LoVo (cell line): ENCODE measurements at regions not wholly inside any gene's neighbourhood (a gene's known extent, or its start where the extent isn't known, plus 50 kb on each side); places are given as distances from the start of the nearest gene placed in this dataset.

Source experiments
- DNase-seq: peaks from one replicate; pipeline ENCODE4 v3.0.0-alpha.2; 2016; ENCODE audit warnings: low spot score

DNA sequence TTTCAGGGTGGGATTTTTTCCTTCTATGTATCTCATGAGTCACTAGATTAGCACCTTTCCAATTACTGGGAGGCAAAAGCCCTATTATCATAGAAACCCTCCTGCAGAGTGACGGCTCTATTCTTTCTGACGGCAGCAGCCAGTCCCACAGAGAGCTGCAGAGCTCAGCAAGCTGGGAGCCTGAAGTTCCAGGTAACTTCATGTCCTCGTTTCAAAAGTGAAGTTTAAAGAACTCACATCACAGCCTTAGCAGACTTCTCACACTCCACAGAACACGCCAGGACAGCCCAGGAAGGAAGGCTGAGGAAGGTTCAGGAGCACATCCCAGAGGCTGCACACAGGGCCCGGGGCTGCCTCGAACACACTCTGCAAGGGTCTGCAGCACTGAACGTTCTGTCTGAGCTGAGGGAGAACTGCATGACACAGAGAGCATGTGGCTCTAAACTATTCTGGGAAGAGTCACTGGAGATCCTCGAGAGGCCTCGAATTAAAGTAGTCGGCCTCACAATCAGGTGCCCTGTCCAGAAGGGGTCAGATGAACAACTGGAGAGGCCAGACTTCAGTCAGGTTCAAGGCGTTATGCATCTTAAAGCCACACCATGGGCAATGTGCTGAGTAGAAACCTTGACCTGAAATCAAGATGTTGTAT lies 104.2 kb upstream of the DRD2 start:
- DNase-seq, result no peak

DNA sequence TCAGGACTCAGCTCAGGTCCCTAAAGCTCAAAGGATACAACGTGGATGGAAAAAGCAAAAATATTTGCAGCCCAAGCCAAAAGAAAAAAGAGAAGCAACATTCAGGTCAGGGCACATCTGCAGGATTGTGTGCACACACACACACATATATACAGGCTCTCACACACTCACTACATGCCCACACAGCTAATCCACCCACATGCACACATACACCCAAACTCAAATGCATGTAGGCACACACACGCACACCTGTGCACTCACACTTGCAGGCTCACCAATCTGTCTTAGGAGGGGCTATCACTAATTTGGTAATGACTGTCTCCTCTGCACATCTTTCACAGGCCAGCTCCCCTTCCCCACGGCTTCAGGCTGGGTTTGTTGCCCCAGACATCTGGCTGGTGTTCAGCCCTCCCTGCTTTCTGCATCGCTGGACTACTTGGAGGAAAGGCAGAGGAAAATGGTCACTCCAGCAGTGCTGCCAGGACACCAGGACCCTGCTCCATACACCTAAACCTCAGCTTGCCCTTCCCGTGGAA lies 103.6 kb upstream of the DRD2 start:
- DNase-seq, result no peak

GRCh38 chr11:113578033-113578380 lies 102.8 kb upstream of the DRD2 start:
- no peak for DNase-seq

DNA sequence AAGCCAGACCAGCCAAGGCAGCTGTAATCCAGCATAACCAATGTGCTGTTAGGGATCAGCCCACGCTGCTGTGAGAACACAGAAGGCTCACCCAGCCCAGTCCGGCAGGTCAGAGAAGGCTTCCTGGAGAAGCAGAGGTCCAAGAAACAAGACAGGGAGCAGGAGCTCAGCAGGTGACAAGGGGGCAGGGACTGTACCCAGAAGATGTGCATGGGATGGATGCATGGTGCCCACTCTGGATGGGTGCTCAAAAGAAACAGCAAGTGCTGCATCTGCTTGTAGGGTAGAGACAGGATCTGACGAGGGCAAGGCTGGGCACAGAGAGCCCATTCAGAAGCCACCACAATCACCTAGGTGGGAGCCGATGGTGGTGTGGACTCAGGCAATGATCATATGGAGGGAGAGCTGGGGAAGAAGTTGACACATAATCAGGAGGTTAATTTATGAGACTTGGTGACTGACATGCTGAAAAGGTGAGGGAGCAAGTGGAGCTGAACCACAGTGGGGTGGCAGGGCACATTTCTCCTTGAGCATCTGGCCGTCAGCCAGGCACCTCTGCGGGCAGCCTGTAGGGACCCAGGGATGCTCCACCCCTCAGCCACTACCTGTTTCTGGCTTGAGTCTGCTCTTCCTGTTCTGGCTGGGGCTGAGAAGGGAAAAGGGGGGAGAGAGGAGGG lies 102.3 kb upstream of the DRD2 start:
- DNase-seq, result peak; percentile 6

DNA sequence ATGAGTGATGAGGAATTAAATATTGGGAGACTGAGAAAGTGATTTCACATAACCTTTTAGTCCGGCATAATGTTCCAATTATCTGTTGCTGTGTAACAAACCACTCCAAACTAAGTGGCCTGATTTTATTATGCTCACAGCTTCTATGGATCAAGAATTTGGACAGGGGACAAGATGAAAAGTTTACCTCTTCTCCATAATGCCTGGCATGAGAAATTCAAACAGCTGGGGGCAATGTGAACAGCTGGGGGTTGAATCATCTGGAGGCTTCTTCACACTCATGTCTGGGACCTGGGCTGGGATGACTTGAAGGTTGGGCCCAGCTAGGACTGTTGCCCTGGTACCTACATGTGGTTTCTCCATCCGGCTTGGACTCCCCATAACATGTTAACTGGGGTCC lies 99.4 kb upstream of the DRD2 start:
- no peak for DNase-seq

GRCh38 chr11:113574171-113574570 lies 99.0 kb upstream of the DRD2 start:
- DNase-seq, result no peak

GRCh38 chr11:113572136-113572735 lies 97.0 kb upstream of the DRD2 start:
- no peak for DNase-seq

- no peak for DNase-seq
Observed at GRCh38 chr11:113571531-113571930, 96.3 kb upstream of the DRD2 start.

- no peak for DNase-seq
Observed at GRCh38 chr11:113570906-113571305, 95.7 kb upstream of the DRD2 start.

DNA sequence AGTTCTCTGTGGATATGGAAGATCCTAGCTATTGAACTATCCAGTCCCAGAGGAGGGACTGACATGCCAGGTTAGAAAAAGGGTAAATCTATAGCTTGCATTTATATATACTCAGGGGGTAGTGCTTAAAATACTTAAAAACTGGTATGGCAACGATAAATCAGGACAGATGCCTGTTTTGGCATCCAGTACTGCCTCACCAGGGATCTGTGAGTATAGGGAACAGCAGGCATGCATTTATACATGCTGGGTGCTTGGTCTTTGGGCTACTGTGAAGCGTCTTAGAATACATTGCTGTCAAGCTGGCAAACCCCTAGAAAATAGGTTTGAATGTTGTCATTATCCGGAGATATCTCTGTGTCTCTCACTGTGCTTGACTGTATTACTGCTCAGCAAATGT lies 94.2 kb upstream of the DRD2 start:
- DNase-seq, result no peak

GRCh38 chr11:113568566-113568965 lies 93.4 kb upstream of the DRD2 start:
- no peak for DNase-seq

DNA sequence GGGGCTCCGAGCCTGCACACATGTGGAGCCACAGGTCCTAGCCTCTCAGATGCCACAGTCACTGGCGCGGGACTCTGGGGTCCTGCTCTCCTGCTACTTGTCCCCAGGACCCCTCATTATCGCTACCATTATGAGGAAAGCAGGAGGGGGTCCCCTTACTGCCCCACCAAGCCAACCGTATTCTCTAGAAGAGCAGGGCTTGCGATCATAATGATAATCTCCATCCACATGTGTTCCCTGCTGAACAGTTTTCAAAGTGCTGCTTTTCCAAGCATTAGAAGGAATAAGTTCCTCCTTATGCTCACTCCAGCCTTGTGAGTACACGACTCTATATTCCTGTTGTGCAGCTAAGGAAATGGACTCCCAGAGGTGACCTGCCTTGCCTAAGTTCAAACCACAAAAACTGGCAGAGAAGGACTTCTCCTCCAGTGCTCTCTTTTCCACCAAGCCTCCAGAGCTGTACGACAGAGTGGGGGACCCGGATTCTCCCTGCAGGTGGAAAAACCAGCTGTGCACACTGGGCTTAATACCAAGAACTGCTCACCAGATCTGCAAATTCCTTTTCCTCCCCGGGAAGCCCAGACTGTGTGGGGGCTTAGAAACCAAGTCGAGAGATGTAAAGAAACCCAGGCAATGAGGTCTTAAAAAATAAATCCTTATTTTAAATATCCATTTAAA lies 92.8 kb upstream of the DRD2 start:
- no peak for DNase-seq

DNA sequence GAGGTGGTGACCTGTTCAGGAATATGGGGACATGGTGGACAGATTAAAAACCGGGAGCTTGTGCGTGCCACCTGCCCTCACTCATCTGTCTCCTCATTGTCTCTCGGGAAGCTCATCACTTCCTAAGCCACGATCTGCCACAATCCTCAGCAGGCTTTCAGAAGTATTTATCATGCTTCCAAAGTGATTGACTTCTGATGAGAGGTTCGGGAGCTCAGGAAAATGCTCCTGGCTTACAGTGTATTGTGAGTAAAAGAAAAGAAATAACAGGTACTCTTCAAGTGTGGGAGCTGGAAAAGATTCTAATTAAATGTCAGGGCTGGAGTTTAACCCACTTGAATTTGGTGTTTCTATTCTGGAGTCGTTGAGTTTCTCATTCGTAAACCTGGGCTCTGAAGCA lies 91.9 kb upstream of the DRD2 start:
- DNase-seq, result no peak

GRCh38 chr11:113564527-113565130 lies 89.4 kb upstream of the DRD2 start:
- no peak for DNase-seq

DNA sequence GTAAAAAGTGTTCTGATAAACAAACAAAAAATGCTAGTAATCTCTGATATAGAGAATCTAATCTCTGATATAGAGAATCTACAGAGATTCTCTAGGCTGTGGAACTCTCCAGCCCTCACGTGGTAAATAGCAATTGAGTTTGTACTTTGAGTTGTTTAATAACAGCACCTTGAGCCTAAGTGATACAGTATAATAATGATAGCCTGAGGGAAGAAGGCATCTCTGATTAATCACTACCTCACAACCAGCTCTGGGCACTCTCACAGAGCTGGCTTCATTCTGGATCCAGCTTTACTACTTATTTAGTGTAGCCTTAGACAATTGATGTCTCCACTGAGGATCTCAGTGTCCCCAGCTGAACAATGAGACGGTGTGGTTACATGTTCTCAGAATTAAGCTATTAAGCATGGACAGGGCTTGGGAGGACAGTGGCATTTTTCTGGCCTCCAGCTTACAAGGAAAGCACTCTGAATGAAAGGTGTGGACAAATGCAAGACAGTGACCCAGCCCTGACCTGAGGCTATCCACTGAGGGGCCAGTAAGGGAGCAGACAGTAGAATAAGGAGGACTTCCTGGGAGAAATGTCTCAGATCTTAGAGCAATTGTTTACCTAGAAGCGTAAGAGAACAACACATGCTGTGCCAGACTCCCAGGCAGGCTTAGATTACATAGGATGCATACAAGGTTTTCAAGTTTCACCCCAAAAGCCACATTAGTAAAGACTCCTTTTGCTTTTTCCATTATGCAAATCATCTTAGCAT lies 88.7 kb upstream of the DRD2 start:
- no peak for DNase-seq

DNA sequence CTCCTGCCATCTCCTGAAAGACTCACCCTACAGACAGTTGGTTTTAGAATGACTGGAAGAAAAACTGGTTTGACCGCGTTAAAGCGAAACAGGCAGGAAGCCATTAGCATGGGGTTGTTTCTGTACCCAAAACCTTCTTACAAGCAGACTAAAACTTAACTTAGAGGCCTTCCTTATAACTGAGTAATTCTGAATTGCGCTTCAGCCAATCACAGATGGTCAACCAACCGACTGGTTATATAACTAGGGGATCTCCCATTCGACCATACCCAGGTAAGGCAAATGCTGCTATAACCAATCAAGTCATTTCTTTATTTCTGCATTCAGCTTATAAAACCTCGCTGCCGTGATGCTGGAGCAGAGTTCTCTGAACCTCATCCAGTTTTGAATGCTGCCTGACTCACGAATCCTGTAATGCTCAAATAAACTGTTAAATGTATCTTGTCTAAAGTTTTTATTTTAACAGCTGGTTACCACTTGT lies 87.8 kb upstream of the DRD2 start:
- no peak for DNase-seq

DNA sequence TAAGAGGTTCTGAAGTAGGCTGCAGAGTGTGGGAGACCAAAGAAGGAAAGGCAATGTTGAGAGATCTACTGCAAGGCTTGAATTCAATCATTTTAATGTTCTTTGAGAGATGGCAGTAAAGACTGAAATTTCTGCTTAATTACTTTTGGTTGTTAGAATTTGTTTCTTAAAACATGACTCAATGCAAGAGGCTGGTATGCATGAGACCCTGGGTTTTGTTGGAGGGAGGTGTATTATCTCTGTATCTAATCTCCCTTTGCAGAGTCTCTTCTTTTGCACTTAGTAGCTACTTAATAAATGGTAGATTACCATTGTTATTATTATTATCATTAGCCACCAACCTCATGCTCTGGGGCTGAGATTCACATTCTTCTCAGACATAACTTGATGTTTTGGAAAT lies 87.4 kb upstream of the DRD2 start:
- DNase-seq, result no peak

GRCh38 chr11:113557926-113558325 lies 82.7 kb upstream of the DRD2 start:
- DNase-seq, result no peak

- DNase-seq, result no peak
Observed at GRCh38 chr11:113556036-113556435, 80.8 kb upstream of the DRD2 start.

GRCh38 chr11:113555071-113555619 lies 79.9 kb upstream of the DRD2 start:
- no peak for DNase-seq

- DNase-seq, result no peak
Observed at GRCh38 chr11:113554526-113554925, 79.3 kb upstream of the DRD2 start.
